ENCODE measurements at regions not wholly inside any gene's neighbourhood (a gene's known extent, or its start where the extent isn't known, plus 50 kb on each side); places are given as distances from the start of the nearest gene placed in this dataset.

DNA sequence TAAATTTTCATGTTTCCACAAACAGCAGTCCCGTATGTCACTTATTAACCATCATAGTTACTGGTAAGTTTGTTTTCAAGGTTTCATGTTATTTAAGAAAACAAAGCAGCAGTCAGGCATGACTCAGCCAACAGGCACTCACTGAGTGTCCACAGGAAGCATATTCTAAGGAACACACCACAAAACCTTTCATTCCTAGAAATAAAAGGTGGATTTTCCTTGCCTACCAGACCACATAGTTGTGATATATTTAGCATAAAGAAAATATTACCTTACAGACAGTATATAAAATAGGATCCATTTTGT, 143.3 kb upstream of the AVPR1A start:
- Histone ChIP-seq H3T11ph (ENCODE audit: low read length) (no peak overlapping the region), H2AFZ (ENCODE audit: low read length) (no peak overlapping the region), H2BK15ac (ENCODE audit: low read depth, low read length) (no peak overlapping the region), H2BK12ac (ENCODE audit: insufficient read length, low read depth, low read length) (no peak overlapping the region), H4K20me1 (ENCODE audit: control insufficient read depth, insufficient read depth, insufficient read length) (no peaks in the 10 kb centered on the region), H4K5ac (ENCODE audit: insufficient read length, low read depth, low read length) (no peak overlapping the region), H3K9ac (ENCODE audit: extremely low read depth, insufficient read length, low read length) (no peak overlapping the region), H3K18ac (ENCODE audit: insufficient read length, low read depth, low read length) (no peak overlapping the region), H4K91ac (ENCODE audit: insufficient read length, low read depth, low read length) (no peak overlapping the region), H3K79me2 (ENCODE audit: insufficient read depth, low read length) (no peaks in the 10 kb centered on the region), H3K27ac (ENCODE audit: insufficient read length, low read depth, low read length) (no peak overlapping the region), H2BK120ac (ENCODE audit: low read depth, low read length, poor library complexity, severe bottlenecking) (no peak overlapping the region), H3K4ac (ENCODE audit: low read depth, low read length) (no peak overlapping the region), H3K79me1 (ENCODE audit: insufficient read depth, low read depth, low read length, poor library complexity, severe bottlenecking) (no peaks in the 10 kb centered on the region), H4K8ac (replicated peaks; ENCODE audit: insufficient read length, low read depth, low read length) (no peak overlapping the region), H3K56ac (ENCODE audit: insufficient read length, low read depth, low read length) (no peak overlapping the region), H3K9me3 (ENCODE audit: control insufficient read depth, low read depth, low read length) (no peaks in the 10 kb centered on the region), H2BK5ac (ENCODE audit: insufficient read length, low read length) (no peak overlapping the region), H3K4me2 (ENCODE audit: insufficient read depth, insufficient read length, low read length) (no peak overlapping the region), H3K23me2 (ENCODE audit: insufficient read length, low read depth, low read length, poor library complexity, severe bottlenecking) (no peaks in the 10 kb centered on the region), H3K23ac (ENCODE audit: insufficient read length, low read depth, low read length) (no peak overlapping the region), H3K27me3 (ENCODE audit: insufficient read depth, low read length) (no peaks in the 10 kb centered on the region), H3K4me1 (ENCODE audit: insufficient read depth, low read length) (no peaks in the 10 kb centered on the region), H2AK5ac (ENCODE audit: insufficient read length, low read length) (no peak overlapping the region), H2BK20ac (ENCODE audit: low read depth, low read length, poor library complexity, severe bottlenecking) (no peak overlapping the region), H3K14ac (ENCODE audit: insufficient read depth, low read length) (no peak overlapping the region)
- Mint-ChIP-seq H3K9me3 (no peaks in the 10 kb centered on the region), H3K27me3 (ENCODE audit: low read depth) (no peaks in the 10 kb centered on the region), H3K4me1 (peaks cover 0 to 7% of the 10 kb centered on the region in 2 experiments; a peak in 2 of 4 replicates), H3K27ac (peak overlapping the region in 1 of 3 experiments; percentile 36; a peak in 1 of 7 replicates), H3K36me3 (ENCODE audit: insufficient read depth in 1 of 3, low read depth in 3 of 3) (no peaks in the 10 kb centered on the region), H3K4me3 (no peak overlapping the region)
- no CpG with 5 or more reads among the region's 1 CpG for WGBS (ENCODE audit: extremely low coverage, insufficient read length, low lambda C conversion rate)
- TF ChIP-seq, protein P1, sequence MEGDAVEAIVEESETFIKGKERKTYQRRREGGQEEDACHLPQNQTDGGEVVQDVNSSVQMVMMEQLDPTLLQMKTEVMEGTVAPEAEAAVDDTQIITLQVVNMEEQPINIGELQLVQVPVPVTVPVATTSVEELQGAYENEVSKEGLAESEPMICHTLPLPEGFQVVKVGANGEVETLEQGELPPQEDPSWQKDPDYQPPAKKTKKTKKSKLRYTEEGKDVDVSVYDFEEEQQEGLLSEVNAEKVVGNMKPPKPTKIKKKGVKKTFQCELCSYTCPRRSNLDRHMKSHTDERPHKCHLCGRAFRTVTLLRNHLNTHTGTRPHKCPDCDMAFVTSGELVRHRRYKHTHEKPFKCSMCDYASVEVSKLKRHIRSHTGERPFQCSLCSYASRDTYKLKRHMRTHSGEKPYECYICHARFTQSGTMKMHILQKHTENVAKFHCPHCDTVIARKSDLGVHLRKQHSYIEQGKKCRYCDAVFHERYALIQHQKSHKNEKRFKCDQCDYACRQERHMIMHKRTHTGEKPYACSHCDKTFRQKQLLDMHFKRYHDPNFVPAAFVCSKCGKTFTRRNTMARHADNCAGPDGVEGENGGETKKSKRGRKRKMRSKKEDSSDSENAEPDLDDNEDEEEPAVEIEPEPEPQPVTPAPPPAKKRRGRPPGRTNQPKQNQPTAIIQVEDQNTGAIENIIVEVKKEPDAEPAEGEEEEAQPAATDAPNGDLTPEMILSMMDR (conservative IDR thresholded peaks at IDR 0.05) = no peak
- DNase-seq = no peak
